Activated CD8-positive, alpha-beta T cell treated with anti-CD3 and anti-CD28 coated beads for 36 hours (primary cell): ENCODE measurements at regions not wholly inside any gene's neighbourhood (a gene's known extent, or its start where the extent isn't known, plus 50 kb on each side); places are given as distances from the start of the nearest gene placed in this dataset.

Source experiments
- ATAC-seq: fragments of 200-7000 bp; cut with Tn5 transposase; one replicate; pipeline ENCODE4 v1.10.0; 2021; ENCODE audit warnings: mild to moderate bottlenecking, moderate library complexity
- CTCF ChIA-PET: fragments of 350-600 bp; sonication (Branson Sonifier 250); formaldehyde crosslinking; loops from one replicate; lab custom pipeline; 2021; ENCODE audit warnings: antibody characterized with exemption; lab: Charles Lee
- POLR2A ChIA-PET: fragments of 350-600 bp; sonication (Branson Sonifier 250); formaldehyde crosslinking; loops from one replicate; lab custom pipeline; 2021; ENCODE audit warnings: antibody characterized with exemption; lab: Charles Lee
- DNase-seq: peaks from one replicate; pipeline ENCODE4 v3.0.0-alpha.2; 2020
- H3K27ac Mint-ChIP-seq: one replicate; pipeline ENCODE4 v1.8.0; 2021; ENCODE audit warnings: mild to moderate bottlenecking, mixed read lengths
- H3K27me3 Mint-ChIP-seq: one replicate; pipeline ENCODE4 v1.8.0; 2021; ENCODE audit warnings: mixed read lengths
- H3K36me3 Mint-ChIP-seq: one replicate; pipeline ENCODE4 v1.8.0; 2021; ENCODE audit warnings: low read depth, mixed read lengths
- H3K4me1 Mint-ChIP-seq: one replicate; pipeline ENCODE4 v1.8.0; 2021; ENCODE audit warnings: low read depth, mixed read lengths
- H3K4me3 Mint-ChIP-seq: one replicate; pipeline ENCODE4 v1.8.0; 2021; ENCODE audit warnings: mild to moderate bottlenecking, moderate library complexity, mixed read lengths
- H3K9me3 Mint-ChIP-seq: one replicate; pipeline ENCODE4 v1.8.0; 2021; ENCODE audit warnings: mixed read lengths
- CTCF ChIP-seq: fragments of 200-600 bp; IDR thresholded peaks from one replicate; pipeline ENCODE4 v1.8.0; 2022; ENCODE audit warnings: antibody characterized with exemption, mild to moderate bottlenecking
- intact Hi-C: fragments of 100-400 bp; cut with micrococcal nuclease; formaldehyde crosslinking; loops from one replicate; pipeline ENCODE4 v1.10.0; 2022

GRCh38 chr6:163710532-163711470 is 296.3 kb downstream of the QKI start:
- DNase-seq (no peak), ATAC-seq (no peak)
- Mint-ChIP-seq H3K4me1 (peaks cover 2% of the 10 kb centered on the region), H3K9me3 (no peaks in the 10 kb centered on the region), H3K27ac (no peak overlapping the region), H3K4me3 (no peak overlapping the region), H3K27me3 (peaks cover 2% of the 10 kb centered on the region), H3K36me3 (no peaks in the 10 kb centered on the region)
- TF ChIP-seq CTCF = no peak
- POLR2A ChIA-PET = no interaction called here
- CTCF ChIA-PET = interaction anchor here (0.8 kb wide), 1 partner anchor 31 kb away, joined by 3 read pairs; no protein-coding TSS in a partner anchor
- intact Hi-C loops = no loop called here

- CTCF ChIA-PET = interaction anchor here (0.8 kb wide), 1 partner anchor 32 kb away, joined by 3 read pairs; no protein-coding TSS in a partner anchor
- DNase-seq (no peak), ATAC-seq (no peak)
- H3K9me3 Mint-ChIP-seq = no peaks in the 10 kb centered on the region
- no peaks in the 10 kb centered on the region for H3K36me3 Mint-ChIP-seq
- intact Hi-C loops = no loop called here
- TF ChIP-seq CTCF = no peak
- peaks cover 2% of the 10 kb centered on the region for H3K27me3 Mint-ChIP-seq
- H3K4me3 Mint-ChIP-seq = no peak overlapping the region
- POLR2A ChIA-PET = no interaction called here
- H3K4me1 Mint-ChIP-seq = peaks cover 2% of the 10 kb centered on the region
- no peak overlapping the region for H3K27ac Mint-ChIP-seq
These were observed 295.2 kb downstream of the QKI start for GRCh38 chr6:163709693-163710092.

- CTCF ChIA-PET = no interaction called here
- Mint-ChIP-seq H3K4me1 (peaks cover 2% of the 10 kb centered on the region), H3K27me3 (no peaks in the 10 kb centered on the region), H3K36me3 (no peaks in the 10 kb centered on the region), H3K9me3 (no peaks in the 10 kb centered on the region), H3K27ac (no peak overlapping the region), H3K4me3 (no peak overlapping the region)
- intact Hi-C loops = no loop called here
- TF ChIP-seq CTCF = no peak
- POLR2A ChIA-PET = no interaction called here
- DNase-seq (no peak), ATAC-seq (no peak)
These were observed 294.7 kb downstream of the QKI start for GRCh38 chr6:163709255-163709654.

- TF ChIP-seq CTCF = no peak
These were observed 293.9 kb downstream of the QKI start for GRCh38 chr6:163708466-163708865.

More at GRCh38 chr6:163708466-163708865, 293.9 kb downstream of the QKI start:
- no peaks in the 10 kb centered on the region for H3K27me3 Mint-ChIP-seq
- H3K27ac Mint-ChIP-seq = no peak overlapping the region
- no peak overlapping the region for H3K4me3 Mint-ChIP-seq
- H3K4me1 Mint-ChIP-seq = peaks cover 2% of the 10 kb centered on the region
- ChIA-PET POLR2A (no interaction called here), CTCF (no interaction called here)
- H3K36me3 Mint-ChIP-seq = no peaks in the 10 kb centered on the region
- intact Hi-C loops = no loop called here
- H3K9me3 Mint-ChIP-seq = no peaks in the 10 kb centered on the region
- no peak for ATAC-seq
- no peak for DNase-seq
